ENCODE measurements at regions not wholly inside any gene's neighbourhood (a gene's known extent, or its start where the extent isn't known, plus 50 kb on each side); places are given as distances from the start of the nearest gene placed in this dataset.

DNA sequence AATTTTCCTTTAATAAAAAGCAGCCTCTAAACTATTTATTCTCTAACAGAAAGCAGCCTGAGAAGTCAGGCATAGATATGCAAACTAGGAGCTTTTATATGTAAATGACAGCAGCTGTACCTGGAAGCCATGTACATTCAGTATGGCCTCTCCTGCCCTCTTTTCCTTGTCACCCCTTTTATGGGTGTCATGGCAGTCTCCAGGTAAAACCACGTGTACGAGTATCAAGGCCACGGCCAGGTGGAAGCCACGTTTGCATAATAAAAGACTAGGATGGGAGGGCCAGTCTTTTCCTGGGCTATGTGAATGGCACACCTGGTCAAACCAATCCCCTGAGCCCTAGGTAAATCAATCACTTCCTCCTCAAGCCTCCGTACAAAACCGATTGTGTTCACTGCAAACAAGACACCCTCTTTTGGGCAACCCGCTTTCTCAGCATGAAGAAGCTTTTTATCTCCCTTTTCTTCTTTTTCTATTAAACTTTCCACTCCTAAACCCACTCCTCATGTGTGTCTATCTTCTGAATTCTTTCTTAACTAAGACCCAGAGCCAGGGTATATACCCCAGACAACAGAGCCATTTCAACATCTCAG is 419.5 kb upstream of the CTNND2 start:
- TF ChIP-seq, protein P1, sequence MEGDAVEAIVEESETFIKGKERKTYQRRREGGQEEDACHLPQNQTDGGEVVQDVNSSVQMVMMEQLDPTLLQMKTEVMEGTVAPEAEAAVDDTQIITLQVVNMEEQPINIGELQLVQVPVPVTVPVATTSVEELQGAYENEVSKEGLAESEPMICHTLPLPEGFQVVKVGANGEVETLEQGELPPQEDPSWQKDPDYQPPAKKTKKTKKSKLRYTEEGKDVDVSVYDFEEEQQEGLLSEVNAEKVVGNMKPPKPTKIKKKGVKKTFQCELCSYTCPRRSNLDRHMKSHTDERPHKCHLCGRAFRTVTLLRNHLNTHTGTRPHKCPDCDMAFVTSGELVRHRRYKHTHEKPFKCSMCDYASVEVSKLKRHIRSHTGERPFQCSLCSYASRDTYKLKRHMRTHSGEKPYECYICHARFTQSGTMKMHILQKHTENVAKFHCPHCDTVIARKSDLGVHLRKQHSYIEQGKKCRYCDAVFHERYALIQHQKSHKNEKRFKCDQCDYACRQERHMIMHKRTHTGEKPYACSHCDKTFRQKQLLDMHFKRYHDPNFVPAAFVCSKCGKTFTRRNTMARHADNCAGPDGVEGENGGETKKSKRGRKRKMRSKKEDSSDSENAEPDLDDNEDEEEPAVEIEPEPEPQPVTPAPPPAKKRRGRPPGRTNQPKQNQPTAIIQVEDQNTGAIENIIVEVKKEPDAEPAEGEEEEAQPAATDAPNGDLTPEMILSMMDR (IDR thresholded peaks at IDR 0.05), result no peak
- TF ChIP-seq POLR2A (IDR thresholded peaks at IDR 0.05) (no peak), EP300 (IDR thresholded peaks at IDR 0.05) (no peak), POLR2AphosphoS5 (IDR thresholded peaks at IDR 0.05) (no peak)

All from sigmoid colon (tissue), 4 donors.